GM12878 (cell line): ENCODE measurements at regions not wholly inside any gene's neighbourhood (a gene's known extent, or its start where the extent isn't known, plus 50 kb on each side); places are given as distances from the start of the nearest gene placed in this dataset.

Experiments
- ATAC-seq: fragments of 200-7000 bp; cut with Tn5 transposase; 3 replicates; pipeline ENCODE4 v1.9.1; 2020; ENCODE audit warnings: mild to moderate bottlenecking, moderate library complexity
- BruUV-seq: library from RNA; stranded (reverse); fragments of 400-500 nt; replicated peaks from 2 replicates; lab custom pipeline; 2021; lab: Mats Ljungman, UMichigan
- CTCF ChIA-PET: fragments of 300-600 bp; sonication (Branson Sonifier 250); formaldehyde crosslinking; extraction: SDS; loops from one replicate; lab custom pipeline; 2021; ENCODE audit warnings: inconsistent platforms; lab: Yijun Ruan, JAX
- POLR2A ChIA-PET: fragments of 350-600 bp; formaldehyde crosslinking; extraction: SDS; loops from one replicate; lab custom pipeline; 2021; ENCODE audit warnings: inconsistent platforms; lab: Charles Lee
- RAD21 ChIA-PET: fragments of 300-600 bp; sonication (Branson Sonifier 250); formaldehyde crosslinking; loops from one replicate; lab custom pipeline; 2023; ENCODE audit warnings: antibody characterized with exemption; ENCODE audit not compliant: unreplicated experiment; lab: Charles Lee
- SMC1A ChIA-PET: fragments of 300-600 bp; sonication (Branson Sonifier 250); formaldehyde crosslinking; loops from one replicate; lab custom pipeline; 2023; ENCODE audit not compliant: unreplicated experiment, uncharacterized antibody; lab: Charles Lee
- DNase-seq: peaks from one replicate; pipeline ENCODE4 v3.0.0-alpha.2; 2011; ENCODE audit warnings: low read depth, low spot score
- FAIRE-seq: peaks from 3 replicates; lab custom pipeline; 2011; peaks lifted over from hg19 to GRCh38; lab: Jason Lieb, UNC
- H2AFZ ChIP-seq: 2 replicates; pipeline ENCODE4 v1.6.0; 2011; ENCODE audit warnings: low read depth, low read length, control low read depth; ENCODE audit not compliant: control insufficient read depth
- H3K27ac ChIP-seq: 2 replicates; pipeline ENCODE4 v1.5.1; 2011; ENCODE audit warnings: control low read depth; ENCODE audit not compliant: control insufficient read depth, insufficient read depth
- H3K27me3 ChIP-seq, 2 experiments: replicated peaks in 1 of 2; 2 replicates each; pipeline versions ENCODE4 v1.6.0 to v1.6.1; 2011; ENCODE audit warnings: low read length in 1 of 2; ENCODE audit not compliant: control insufficient read depth in 2 of 2, insufficient read depth in 2 of 2
- H3K36me3 ChIP-seq, 2 experiments: 2 replicates each; pipeline ENCODE4 v1.5.1; 2011; ENCODE audit warnings: low read length in 1 of 2; ENCODE audit not compliant: control insufficient read depth in 2 of 2, insufficient read depth in 2 of 2
- H3K4me1 ChIP-seq: 2 replicates; pipeline ENCODE4 v1.6.1; 2011; ENCODE audit warnings: mild to moderate bottlenecking, low read length, moderate library complexity, mixed read lengths; ENCODE audit not compliant: control insufficient read depth, insufficient read depth
- H3K4me2 ChIP-seq: 2 replicates; pipeline ENCODE4 v1.6.0; 2011; ENCODE audit warnings: control low read depth; ENCODE audit not compliant: control insufficient read depth, insufficient read depth
- H3K4me3 ChIP-seq: fragments of 200-600 bp; sonication (generic); 2 replicates; pipeline ENCODE4 v1.5.1; 2016
- H3K79me2 ChIP-seq: 2 replicates; pipeline ENCODE4 v1.6.0; 2011; ENCODE audit warnings: low read length; ENCODE audit not compliant: control insufficient read depth, insufficient read depth
- H3K9ac ChIP-seq: 2 replicates; pipeline ENCODE4 v1.8.0; 2011; ENCODE audit warnings: low read length, control low read depth, mixed read lengths; ENCODE audit not compliant: control insufficient read depth, insufficient read depth
- H3K9me3 ChIP-seq: replicated peaks from 3 replicates; pipeline ENCODE4 v1.5.1; 2011; ENCODE audit warnings: mild to moderate bottlenecking, low read length; ENCODE audit not compliant: control insufficient read depth, insufficient read depth
- H4K20me1 ChIP-seq: 2 replicates; pipeline ENCODE4 v1.6.0; 2011; ENCODE audit not compliant: control insufficient read depth, insufficient read depth
- ASH2L ChIP-seq: fragments of 300-600, 200-600 bp; sonication (generic); IDR thresholded peaks from 2 replicates; pipeline ENCODE4 v1.6.1; 2017; ENCODE audit warnings: low read depth, mild to moderate bottlenecking, borderline replicate concordance
- BHLHE40 ChIP-seq, 2 experiments: fragments of 450-650 bp in 1 of 2; IDR thresholded peaks; 2 replicates each; pipeline ENCODE4 v1.6.1; 2011 to 2017; ENCODE audit warnings: low read depth in 2 of 2, borderline replicate concordance in 1 of 2, improper control_type of control experiment in 1 of 2, low read length in 1 of 2, mild to moderate bottlenecking in 1 of 2
- EED ChIP-seq: sonication (generic); IDR thresholded peaks from 2 replicates; pipeline ENCODE4 v1.6.1; 2016; ENCODE audit warnings: antibody characterized with exemption, low read depth
- MLLT1 ChIP-seq: fragments of 450-650 bp; IDR thresholded peaks from 2 replicates; pipeline ENCODE4 v1.6.1; 2016; ENCODE audit warnings: mild to moderate bottlenecking
- MTA3 ChIP-seq: IDR thresholded peaks from 2 replicates; pipeline ENCODE4 v1.6.1; 2012; ENCODE audit warnings: low read length, inconsistent platforms, borderline replicate concordance
- RFX5 ChIP-seq: IDR thresholded peaks from 2 replicates; pipeline ENCODE4 v1.6.1; 2011; ENCODE audit warnings: low read depth, low read length, improper control_type of control experiment
- RUNX3 ChIP-seq: IDR thresholded peaks from 2 replicates; pipeline ENCODE4 v1.6.1; 2012; ENCODE audit warnings: low read length, inconsistent platforms
- SIN3A ChIP-seq: IDR thresholded peaks from 2 replicates; pipeline ENCODE4 v1.6.1; 2012; ENCODE audit warnings: low read depth, low read length, improper control_type of control experiment
- SKIL ChIP-seq: fragments of 450-650 bp; IDR thresholded peaks from 2 replicates; pipeline ENCODE4 v1.6.1; 2017; ENCODE audit warnings: mild to moderate bottlenecking, low read depth, inconsistent platforms; ENCODE audit not compliant: poor library complexity, severe bottlenecking
- TAF1 ChIP-seq: IDR thresholded peaks from 2 replicates; pipeline ENCODE4 v1.6.1; 2011; ENCODE audit warnings: mild to moderate bottlenecking, low read depth, low read length, borderline replicate concordance
- USF2 ChIP-seq: IDR thresholded peaks from 2 replicates; pipeline ENCODE4 v1.6.1; 2011; ENCODE audit warnings: low read depth, low read length, improper control_type of control experiment, borderline replicate concordance
- ZBED1 ChIP-seq: IDR thresholded peaks from 2 replicates; pipeline ENCODE4 v1.6.1; 2016; ENCODE audit warnings: borderline replicate concordance
- WGBS: methylation state at CpG from one replicate; pipeline ENCODE4 v1.1.6; 2016; ENCODE audit warnings: low lambda C conversion rate; ENCODE audit not compliant: insufficient replicate concordance, insufficient coverage; ENCODE audit errors: missing lambda C conversion rate; 5-methylcytosine and 5-hydroxymethylcytosine counted together
- in situ Hi-C: fragments of 300-500 bp; cut with MboI; formaldehyde crosslinking; loops from 9 replicates; pipeline ENCODE4 v1.14.3; 2018; ENCODE audit warnings: mixed read lengths
- intact Hi-C: fragments of 100-400 bp; cut with micrococcal nuclease; formaldehyde crosslinking; loops from one replicate; pipeline ENCODE4 v1.14.2; 2022; ENCODE audit not compliant: unreplicated experiment

GRCh38 chr7:131106681-131107336 lies 220.9 kb upstream of the MKLN1 start (continued):
- TF ChIP-seq BHLHE40 (IDR thresholded peaks at IDR 0.05; ENCODE audit: borderline replicate concordance in 1 of 2, low read depth in 2 of 2, low read length in 1 of 2) (no peak), ASH2L (0 out of 2 replicates have a peak, but pooled peaks have one; percentile 6), EED (no peak), SIN3A (peak; percentile 70; the same call in 1 of the 2 replicates), RFX5 (no peak), MTA3 (no peak), MLLT1 (0 out of 2 replicates have a peak, but pooled peaks have one; percentile 20), TAF1 (no peak)
- TF ChIP-seq, all 136 proteins: peak for 5

GRCh38 chr7:131107337-131108211 lies 220.1 kb upstream of the MKLN1 start:
- peak overlapping the region; percentile 90 for H3K4me3 ChIP-seq
- POLR2A ChIA-PET, result interaction anchor here (0.8 to 8.6 kb wide), 2 partner anchors 16 to 40 kb away, joined by 3 to 110 read pairs; no protein-coding TSS in a partner anchor
- FAIRE-seq, result no peak
- intact Hi-C loops, result loop anchor here (1.0 to 5.0 kb wide), 5 partner anchors 17 to 315 kb away; partner anchors contain the start of gene MKLN1
- H3K27me3 ChIP-seq, result no peaks in the 10 kb centered on the region
- H3K27ac ChIP-seq, result peak overlapping the region; percentile 88
- CTCF ChIA-PET, result interaction anchor here (1.0 to 7.4 kb wide), 4 partner anchors 15 to 196 kb away, joined by 3 to 51 read pairs (median 17); no protein-coding TSS in a partner anchor
- peaks cover 46% of the 10 kb centered on the region for H3K79me2 ChIP-seq
- H3K9ac ChIP-seq, result peak overlapping the region; percentile 92
- TSS peak; percentile 54 for BruUV-seq
- peak; percentile 61 for ATAC-seq
- 1% methylated on average over 63 of the region's 63 CpGs for WGBS
- H2AFZ ChIP-seq, result peak overlapping the region; percentile 40
- H3K4me2 ChIP-seq, result peak overlapping the region; percentile 61
- no peaks in the 10 kb centered on the region; a peak in 1 of 4 replicates for H3K36me3 ChIP-seq
- H3K9me3 ChIP-seq, result no peaks in the 10 kb centered on the region
- DNase-seq, result no peak
- peaks cover 35% of the 10 kb centered on the region for H3K4me1 ChIP-seq
- SMC1A ChIA-PET, result interaction anchor here (0.6 to 6.0 kb wide), 9 partner anchors 12 to 347 kb away, joined by 3 to 152 read pairs (median 5); no protein-coding TSS in a partner anchor
- H4K20me1 ChIP-seq, result no peaks in the 10 kb centered on the region
- RAD21 ChIA-PET, result interaction anchor here (0.8 to 4.0 kb wide), 6 partner anchors 11 to 155 kb away, joined by 3 to 61 read pairs (median 6); no protein-coding TSS in a partner anchor
- in situ Hi-C loops, result no loop called here
- TF ChIP-seq MLLT1 (peak; percentile 77; the same call in 1 of the 2 replicates), ZBED1 (peak; percentile 34; the same call in 1 of the 2 replicates), RUNX3 (peak; percentile 61), USF2 (peak; percentile 95), SKIL (no peak)
